Lung (tissue), 11 donors: ENCODE measurements at regions not wholly inside any gene's neighbourhood (a gene's known extent, or its start where the extent isn't known, plus 50 kb on each side); places are given as distances from the start of the nearest gene placed in this dataset.
"Not testable (repeated sequence)": the region's sequence is repeated elsewhere in the genome, so short reads cannot be mapped to it uniquely, and the experiment has no call there.

Source experiments
- ATAC-seq: fragments of 200-7000 bp; cut with Tn5 transposase; one replicate; pipeline ENCODE4 v1.9.1; 2020; ENCODE audit warnings: moderate number of reproducible peaks; ENCODE audit not compliant: insufficient read depth, low FRiP score
- DNase-seq, 3 donors: peaks; one replicate each; pipeline ENCODE4 v3.0.0-alpha.2; 2013 to 2017
- H3K27ac ChIP-seq, 2 donors: one replicate each; pipeline ENCODE4 v1.5.1; 2013; ENCODE audit warnings: mild to moderate bottlenecking in 2 of 2, moderate library complexity in 2 of 2, control low read depth in 1 of 2, inconsistent platforms in 1 of 2, low read depth in 1 of 2, low read length in 1 of 2
- H3K27me3 ChIP-seq, 3 donors: one replicate each; pipeline ENCODE4 v1.5.1; 2013; ENCODE audit warnings: low read length in 2 of 3; ENCODE audit not compliant: control insufficient read depth in 3 of 3, insufficient read depth in 3 of 3
- H3K36me3 ChIP-seq, 4 donors: one replicate each; pipeline ENCODE4 v1.5.1; 2013; ENCODE audit warnings: low read length in 4 of 4, mild to moderate bottlenecking in 1 of 4, moderate library complexity in 1 of 4; ENCODE audit not compliant: control insufficient read depth in 4 of 4, insufficient read depth in 4 of 4
- H3K4me1 ChIP-seq, 5 donors: one replicate each; pipeline ENCODE4 v1.5.1; 2013; ENCODE audit warnings: low read length in 5 of 5, mild to moderate bottlenecking in 2 of 5, moderate library complexity in 1 of 5; ENCODE audit not compliant: control insufficient read depth in 5 of 5, insufficient read depth in 5 of 5
- H3K4me3 ChIP-seq: one replicate; pipeline ENCODE4 v1.5.1; 2013; ENCODE audit warnings: mild to moderate bottlenecking, control low read depth, moderate library complexity
- H3K9ac ChIP-seq, 2 donors: one replicate each; pipeline ENCODE4 v1.5.1; 2013; ENCODE audit warnings: low read length in 2 of 2, control low read depth in 1 of 2; ENCODE audit not compliant: insufficient read depth in 1 of 2
- H3K9me3 ChIP-seq, 4 donors: one replicate each; pipeline ENCODE4 v1.5.1; 2013; ENCODE audit warnings: low read length in 3 of 4, mild to moderate bottlenecking in 1 of 4, moderate library complexity in 1 of 4; ENCODE audit not compliant: control insufficient read depth in 4 of 4, insufficient read depth in 3 of 4
- WGBS, 2 donors: extraction: QIAGEN DNeasy Blood & Tissue Kit; methylation state at CpG; one replicate each; pipeline ENCODE4 v1.1.7; 2013; 5-methylcytosine and 5-hydroxymethylcytosine counted together
- TF ChIP-seq, protein P1 (sequence below): IDR thresholded peaks from 2 replicates; pipeline ENCODE4 v1.5.1; 2012; ENCODE audit warnings: mild to moderate bottlenecking; ENCODE audit errors: control extremely low read depth, extremely low read depth
- donor health status: control.
- donor health status: control.
- donor health status: Bipolar disorder and iron deficiency.
- donor health status: healthy.
- donor health status: DM: yes; HTN: yes; CAD: no.

DNA sequence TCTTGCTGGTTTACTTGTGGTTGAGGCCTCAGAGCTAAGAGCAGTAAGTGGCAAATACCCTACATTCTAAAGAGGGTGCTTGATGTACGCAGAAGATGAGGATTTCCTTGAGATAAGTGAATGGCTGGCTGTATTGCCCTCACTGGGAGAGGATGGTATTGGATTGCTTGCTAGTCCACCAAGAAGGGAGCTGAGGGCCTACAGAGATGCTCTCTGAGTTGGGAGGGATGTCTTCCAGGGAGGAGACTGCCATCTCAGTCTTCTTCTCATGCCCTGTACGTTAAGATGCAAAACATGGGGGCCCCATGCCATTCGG lies 669.1 kb downstream of the UTRN start:
- H3K9ac ChIP-seq: no peak overlapping the region
- no peak overlapping the region for H3K27ac ChIP-seq
- ATAC-seq (no peak), DNase-seq (no peak)
- H3K27me3 ChIP-seq: no peaks in the 10 kb centered on the region
- no peaks in the 10 kb centered on the region for H3K36me3 ChIP-seq
- TF ChIP-seq, protein P1, sequence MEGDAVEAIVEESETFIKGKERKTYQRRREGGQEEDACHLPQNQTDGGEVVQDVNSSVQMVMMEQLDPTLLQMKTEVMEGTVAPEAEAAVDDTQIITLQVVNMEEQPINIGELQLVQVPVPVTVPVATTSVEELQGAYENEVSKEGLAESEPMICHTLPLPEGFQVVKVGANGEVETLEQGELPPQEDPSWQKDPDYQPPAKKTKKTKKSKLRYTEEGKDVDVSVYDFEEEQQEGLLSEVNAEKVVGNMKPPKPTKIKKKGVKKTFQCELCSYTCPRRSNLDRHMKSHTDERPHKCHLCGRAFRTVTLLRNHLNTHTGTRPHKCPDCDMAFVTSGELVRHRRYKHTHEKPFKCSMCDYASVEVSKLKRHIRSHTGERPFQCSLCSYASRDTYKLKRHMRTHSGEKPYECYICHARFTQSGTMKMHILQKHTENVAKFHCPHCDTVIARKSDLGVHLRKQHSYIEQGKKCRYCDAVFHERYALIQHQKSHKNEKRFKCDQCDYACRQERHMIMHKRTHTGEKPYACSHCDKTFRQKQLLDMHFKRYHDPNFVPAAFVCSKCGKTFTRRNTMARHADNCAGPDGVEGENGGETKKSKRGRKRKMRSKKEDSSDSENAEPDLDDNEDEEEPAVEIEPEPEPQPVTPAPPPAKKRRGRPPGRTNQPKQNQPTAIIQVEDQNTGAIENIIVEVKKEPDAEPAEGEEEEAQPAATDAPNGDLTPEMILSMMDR: no peak
- WGBS, 2 donors: 80 to 88% methylated on average over 3 of the region's 3 CpGs
- peaks cover 0 to 1% (median 0%) of the 10 kb centered on the region in 4 donors for H3K9me3 ChIP-seq
- no peak overlapping the region for H3K4me3 ChIP-seq
- H3K4me1 ChIP-seq: no peaks in the 10 kb centered on the region

DNA sequence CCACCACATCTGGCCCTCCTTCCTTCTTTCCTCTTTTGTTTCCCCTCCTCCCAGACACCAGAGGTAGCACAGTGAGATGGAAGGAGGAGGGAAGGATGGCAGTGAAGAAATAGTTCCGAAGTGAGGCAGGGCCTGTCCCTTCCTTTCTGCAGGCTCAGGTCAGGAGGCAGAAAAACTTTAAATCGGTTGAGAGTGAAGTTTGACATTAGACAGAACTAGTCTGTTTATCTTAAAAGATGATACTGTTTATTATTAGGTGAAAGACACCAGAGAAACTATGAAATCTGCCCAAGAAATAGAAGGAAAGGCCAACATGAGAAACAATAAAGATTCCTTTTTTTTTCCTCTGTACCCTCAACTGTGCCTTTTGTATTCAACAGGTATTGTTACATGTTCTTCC lies 670.3 kb downstream of the UTRN start:
- no peaks in the 10 kb centered on the region for H3K4me1 ChIP-seq
- 45 to 49% methylated on average over 2 of the region's 2 CpGs for WGBS, 2 donors
- no peak overlapping the region for H3K4me3 ChIP-seq
- no peaks in the 10 kb centered on the region for H3K9me3 ChIP-seq
- no peak overlapping the region for H3K27ac ChIP-seq
- no peak for DNase-seq
- no peak for ATAC-seq
- no peak overlapping the region for H3K9ac ChIP-seq
- no peaks in the 10 kb centered on the region for H3K27me3 ChIP-seq
- TF ChIP-seq, protein P1: no peak
- no peaks in the 10 kb centered on the region for H3K36me3 ChIP-seq

DNA sequence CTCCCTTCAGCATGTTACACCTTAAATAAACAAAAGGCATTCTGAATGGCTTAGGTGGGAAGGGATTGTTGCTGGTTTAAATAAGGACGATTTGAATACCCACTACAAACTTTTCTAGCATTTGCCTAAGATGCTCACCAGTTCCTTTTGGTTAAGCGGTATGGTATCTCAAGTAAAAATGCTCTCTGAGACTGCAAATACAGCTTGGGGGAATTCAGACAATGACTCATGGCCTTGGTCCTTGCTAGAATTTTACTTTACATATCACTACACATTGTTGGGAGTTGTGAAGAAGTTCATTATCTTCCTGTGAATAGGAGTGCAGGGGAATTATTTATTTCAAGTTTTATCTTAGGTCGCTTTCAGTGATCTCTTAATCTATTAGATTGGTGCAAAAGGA lies 670.7 kb downstream of the UTRN start:
- WGBS, 2 donors: 79 to 84% methylated on average over 3 of the region's 3 CpGs
- H3K9me3 ChIP-seq: no peaks in the 10 kb centered on the region
- ATAC-seq: no peak

DNA sequence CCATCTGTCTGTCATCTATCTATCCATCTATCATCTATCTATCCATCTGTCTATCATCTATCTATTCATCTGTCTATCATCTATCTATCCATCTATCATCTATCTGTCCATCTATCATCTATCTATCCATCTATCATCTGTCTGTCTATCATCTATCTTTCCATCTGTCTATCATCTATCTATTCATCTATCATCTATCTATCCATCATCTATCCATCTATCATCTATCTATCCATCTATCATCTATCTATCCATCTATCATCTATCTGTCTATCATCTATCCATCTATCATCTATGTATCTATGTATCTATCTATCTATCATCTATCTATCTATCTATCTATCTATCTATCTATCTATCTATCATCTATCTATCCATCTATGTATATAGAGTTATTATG lies 671.6 kb downstream of the UTRN start:
- not testable (repeated sequence) for ATAC-seq, H3K27ac ChIP-seq, H3K4me1 ChIP-seq, H3K4me3 ChIP-seq, DNase-seq, H3K27me3 ChIP-seq, H3K9me3 ChIP-seq, H3K9ac ChIP-seq, H3K36me3 ChIP-seq

More for the DNA sequence above, 670.7 kb downstream of the UTRN start:
- Histone ChIP-seq H3K27me3 (no peaks in the 10 kb centered on the region), H3K9ac (no peak overlapping the region), H3K4me3 (no peak overlapping the region), H3K36me3 (no peaks in the 10 kb centered on the region), H3K4me1 (no peaks in the 10 kb centered on the region), H3K27ac (no peak overlapping the region)
- TF ChIP-seq, protein P1: no peak
- DNase-seq: no peak
